ENCODE measurements at regions not wholly inside any gene's neighbourhood (a gene's known extent, or its start where the extent isn't known, plus 50 kb on each side); places are given as distances from the start of the nearest gene placed in this dataset.

DNA sequence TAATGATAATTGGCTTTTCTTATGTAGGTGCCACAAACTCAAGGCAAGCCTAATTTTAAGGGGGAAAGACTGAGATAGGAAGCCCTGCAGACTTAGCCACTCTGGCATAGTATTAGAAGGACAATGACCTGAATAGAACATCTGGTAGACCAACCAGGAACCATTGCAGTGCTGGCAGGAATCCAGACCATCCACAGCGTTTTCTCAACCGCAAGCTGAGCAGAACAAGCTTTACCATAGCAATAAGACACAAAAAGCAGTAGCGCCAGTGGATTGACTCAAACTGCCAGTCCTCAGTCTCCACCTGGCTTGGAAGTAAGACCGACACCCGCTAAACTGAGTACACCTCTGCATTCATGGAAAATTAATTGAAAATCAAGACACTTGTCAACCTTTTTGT lies 141.3 kb upstream of the LPAR1 start:
- Histone ChIP-seq H4K20me1 (ENCODE audit: insufficient read depth, low read length) (no peaks in the 10 kb centered on the region), H3K4me1 (ENCODE audit: control insufficient read depth, insufficient read depth, low read length) (peaks cover 2% of the 10 kb centered on the region; the same call in 1 of the 2 replicates), H2BK5ac (ENCODE audit: low read depth, low read length, poor library complexity, severe bottlenecking) (no peak overlapping the region), H3K9me1 (ENCODE audit: insufficient read depth, low read length) (0 out of 2 replicates have a peak, but pooled peaks cover 3% of the 10 kb centered on the region), H2AFZ (replicated peaks; ENCODE audit: low read length, poor library complexity) (no peak overlapping the region), H3K36me3 (ENCODE audit: control insufficient read depth, insufficient read depth, low read length) (no peaks in the 10 kb centered on the region), H3K79me1 (ENCODE audit: low read depth in 1 of 2, low read length in 2 of 2) (no peaks in the 10 kb centered on the region), H2AK9ac (replicated peaks; ENCODE audit: low read depth, low read length, poor library complexity) (no peak overlapping the region), H3K23ac (ENCODE audit: low read depth, low read length) (no peak overlapping the region), H3K18ac (ENCODE audit: low read depth, low read length) (no peak overlapping the region), H2BK15ac (ENCODE audit: low read depth, low read length) (no peak overlapping the region), H3K9ac (ENCODE audit: low read depth, low read length) (no peak overlapping the region), H3K4me3 (ENCODE audit: insufficient read depth, low read depth, low read length) (no peak overlapping the region), H3K4me2 (ENCODE audit: low read depth, low read length) (no peak overlapping the region), H3K27me3 (ENCODE audit: control insufficient read depth, insufficient read depth, low read length) (no peaks in the 10 kb centered on the region), H2BK20ac (ENCODE audit: low read depth, low read length) (no peak overlapping the region), H4K91ac (ENCODE audit: insufficient read depth, low read depth, low read length) (no peak overlapping the region), H3K27ac (ENCODE audit: insufficient read depth, low read length) (no peak overlapping the region), H4K8ac (ENCODE audit: low read depth in 2 of 2, low read length in 2 of 2) (no peak overlapping the region), H3K56ac (ENCODE audit: extremely low read depth, insufficient read depth, low read length) (no peak overlapping the region), H4K5ac (ENCODE audit: low read depth, low read length) (no peak overlapping the region), H2BK120ac (ENCODE audit: low read depth, low read length) (no peak overlapping the region), H3K9me3 (ENCODE audit: control insufficient read depth, insufficient read depth, low read length) (no peaks in the 10 kb centered on the region), H3K4ac (ENCODE audit: low read depth, low read length) (no peak overlapping the region), H2AK5ac (ENCODE audit: low read depth, low read length) (no peak overlapping the region), H3K14ac (replicated peaks; ENCODE audit: low read depth, low read length) (no peak overlapping the region)
- dilution Hi-C loops (cut with HindIII; ENCODE audit: low sequenced_read_pairs, unreplicated experiment) = no loop called here
- WGBS, 2 experiments (ENCODE audit: extremely low coverage in 2 of 2, insufficient read length in 1 of 2) = no CpG with 5 or more reads among the region's 5 CpGs
- no peak for TF ChIP-seq BHLHE40 (IDR thresholded peaks at IDR 0.05; ENCODE audit: low read depth, low read length)
- no peak for TF ChIP-seq MAZ (IDR thresholded peaks at IDR 0.05; ENCODE audit: borderline replicate concordance, low read depth, low read length)
- no peak for TF ChIP-seq FOS (IDR thresholded peaks at IDR 0.05; ENCODE audit: low read depth, low read length)
- no peak for TF ChIP-seq CHD1 (IDR thresholded peaks at IDR 0.05; ENCODE audit: low read depth, low read length)
- TF ChIP-seq RFX5 (IDR thresholded peaks at IDR 0.05; ENCODE audit: low read depth, low read length) = no peak
- TF ChIP-seq POLR2A (IDR thresholded peaks at IDR 0.05; ENCODE audit: low read depth, low read length) = no peak
- TF ChIP-seq CTCF (conservative IDR thresholded peaks at IDR 0.05; ENCODE audit: low read depth, low read length) = no peak
- TF ChIP-seq CEBPB (IDR thresholded peaks at IDR 0.05; ENCODE audit: low read depth, low read length) = no peak
- TF ChIP-seq MXI1 (IDR thresholded peaks at IDR 0.05; ENCODE audit: borderline replicate concordance, low read depth, low read length) = no peak
- intact Hi-C loops (cut with micrococcal nuclease) = no loop called here
- CTCF ChIA-PET = no interaction called here
- DNase-seq = no peak
- BruUV-seq (replicated peaks) = no TSS peak
- in situ Hi-C loops (cut with MboI; ENCODE audit: low sequenced_read_pairs) = no loop called here
- no peak for ATAC-seq (ENCODE audit: low read depth)
- POLR2A ChIA-PET (ENCODE audit: unreplicated experiment) = no interaction called here

Data from IMR-90 (cell line).